Activated naive CD4-positive, alpha-beta T cell (primary cell): ENCODE measurements at regions not wholly inside any gene's neighbourhood (a gene's known extent, or its start where the extent isn't known, plus 50 kb on each side); places are given as distances from the start of the nearest gene placed in this dataset.

Experiments
- DNase-seq, 4 experiments: peaks; one replicate each; lab custom pipeline; 2025; lab: John Stamatoyannopoulos, UW

DNA sequence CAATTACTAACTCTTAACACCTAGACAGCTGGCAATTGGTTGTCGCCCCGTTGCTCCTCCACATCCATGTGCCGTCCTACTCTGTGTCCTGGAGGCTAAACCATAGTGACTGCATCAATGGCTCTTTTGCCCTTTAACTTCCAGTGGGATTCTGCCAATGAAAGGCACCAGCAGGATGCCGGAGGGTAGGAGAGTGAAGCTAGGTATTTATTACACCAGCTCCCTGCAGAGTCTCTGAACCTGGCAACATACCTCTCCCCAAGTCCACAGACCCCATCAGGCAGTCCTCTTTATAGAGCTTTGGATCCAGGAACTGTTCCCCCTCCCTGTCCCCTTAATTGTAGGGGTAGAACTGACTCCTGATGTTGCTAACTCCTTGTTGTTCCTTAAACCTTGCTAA lies 426.8 kb downstream of the HNRNPD start:
- no peak for DNase-seq

- no peak for DNase-seq
Measured at GRCh38 chr4:81930506-81931238, 443.1 kb downstream of the HNRNPD start.

DNA sequence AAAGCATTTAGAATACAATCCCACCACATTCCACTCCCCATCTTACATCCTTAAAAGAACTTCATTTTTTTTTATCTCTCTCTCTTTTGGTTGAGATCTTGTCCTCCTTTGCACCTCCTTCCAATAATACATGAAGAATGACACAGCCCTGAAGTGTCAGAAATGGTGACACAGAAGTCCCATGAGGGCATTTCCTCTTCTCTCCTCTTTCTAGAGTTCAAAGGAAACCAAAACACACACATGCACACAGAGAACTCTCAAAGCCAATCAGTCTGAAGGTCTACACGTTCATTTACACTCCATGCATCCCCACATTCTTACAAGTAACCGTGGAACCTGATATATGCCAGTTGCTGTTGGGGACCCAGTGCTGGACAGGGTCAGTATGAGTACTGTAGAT lies 450.7 kb downstream of the HNRNPD start:
- DNase-seq = no peak

DNA sequence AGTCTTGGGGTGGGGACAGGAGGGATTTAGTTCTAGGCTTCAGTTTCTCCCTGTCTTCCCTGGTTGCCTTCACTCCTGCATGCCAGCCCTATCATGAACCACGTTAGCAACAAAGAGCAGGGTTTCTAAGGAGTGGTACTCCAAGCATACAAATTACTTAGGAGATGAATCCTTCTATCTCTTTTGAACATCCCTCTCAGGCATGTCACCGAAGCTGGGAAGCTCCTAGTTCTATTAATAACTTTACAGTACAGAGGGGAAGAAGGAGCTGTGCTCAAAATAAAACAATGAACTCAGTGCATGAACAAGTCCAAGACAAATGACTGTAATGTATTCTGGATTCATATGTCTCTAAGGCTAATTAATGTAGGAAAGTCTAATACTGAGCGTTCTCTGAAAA lies 450.6 kb upstream of the RASGEF1B start:
- no peak for DNase-seq

GRCh38 chr4:81921751-81922159 lies 450.0 kb upstream of the RASGEF1B start:
- DNase-seq = no peak

- no peak for DNase-seq
Measured at GRCh38 chr4:81919810-81920209, 448.1 kb upstream of the RASGEF1B start.

DNA sequence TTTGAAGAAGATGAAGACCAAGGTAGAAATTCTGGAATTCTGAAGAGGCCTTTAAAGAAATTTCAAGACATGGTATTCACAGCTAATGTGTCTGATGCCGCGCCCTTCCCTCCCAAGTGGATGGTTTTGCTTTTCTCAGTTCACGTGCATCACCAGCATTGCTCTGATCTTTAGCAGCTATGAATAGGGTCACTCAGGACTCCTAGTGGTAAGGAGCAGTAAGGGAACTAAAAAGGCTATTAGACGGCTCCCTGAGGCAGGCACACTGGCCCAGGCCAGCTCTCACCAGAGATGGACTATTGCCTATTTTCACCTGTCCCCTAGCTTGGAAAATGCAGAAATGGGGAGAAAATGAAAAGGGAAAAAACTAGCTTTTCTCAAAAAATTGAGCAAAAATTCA lies 447.5 kb upstream of the RASGEF1B start:
- no peak for DNase-seq

GRCh38 chr4:81915430-81915829 lies 443.7 kb upstream of the RASGEF1B start:
- DNase-seq = no peak

GRCh38 chr4:81914623-81915022 lies 442.9 kb upstream of the RASGEF1B start:
- no peak for DNase-seq

DNA sequence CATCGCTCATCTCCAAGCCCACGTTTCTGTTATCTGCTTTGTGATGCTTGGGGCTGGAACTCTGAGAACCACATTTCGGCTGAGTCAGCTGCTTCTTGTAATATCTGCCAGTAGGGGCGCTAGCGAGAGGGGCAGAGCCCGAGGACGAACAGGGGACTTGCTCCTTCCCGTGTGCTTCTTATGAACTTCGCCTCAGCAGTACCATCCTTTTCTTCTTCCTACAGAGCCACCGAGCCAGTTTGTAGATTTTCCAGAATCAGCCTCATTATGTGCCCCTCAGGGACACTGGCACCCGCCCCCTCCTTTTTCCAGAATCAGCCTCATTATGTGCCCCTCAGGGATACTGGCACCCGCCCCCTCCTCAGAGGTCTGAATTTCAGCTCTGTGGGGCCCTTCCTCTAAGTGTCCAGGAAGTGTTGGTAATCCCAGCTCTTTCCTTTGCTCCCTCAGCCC lies 441.7 kb upstream of the RASGEF1B start:
- DNase-seq = peak in 3 of 4 experiments; percentile 1 to 20 (median 4)

- DNase-seq = no peak
Measured at GRCh38 chr4:81912376-81913030, 440.8 kb upstream of the RASGEF1B start.

DNA sequence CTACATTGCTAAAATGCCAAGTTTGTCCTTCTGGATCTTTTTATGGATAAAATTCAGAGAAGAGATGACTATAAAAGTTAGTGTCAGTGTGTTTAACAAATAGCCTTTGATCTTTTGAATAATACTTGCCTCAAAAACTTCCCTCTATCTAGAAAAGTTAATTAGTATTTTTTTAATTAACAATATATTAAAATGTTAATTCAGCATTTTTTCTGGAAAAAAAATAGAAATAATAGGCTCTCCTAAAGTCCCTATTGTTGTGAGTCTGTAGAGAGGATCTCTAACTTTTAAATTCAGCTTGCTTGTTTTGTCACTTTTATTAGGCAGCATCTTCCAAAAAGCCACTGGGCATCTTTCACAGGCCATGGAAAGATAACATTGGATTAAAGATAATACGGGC lies 435.2 kb upstream of the RASGEF1B start:
- no peak for DNase-seq

- DNase-seq = no peak
Measured at GRCh38 chr4:81905971-81906370, 434.3 kb upstream of the RASGEF1B start.

- DNase-seq = no peak
Measured at GRCh38 chr4:81904121-81904520, 432.4 kb upstream of the RASGEF1B start.

- DNase-seq = no peak
Measured at GRCh38 chr4:81903212-81903611, 431.5 kb upstream of the RASGEF1B start.

- DNase-seq = no peak
Measured at GRCh38 chr4:81898862-81899504, 427.3 kb upstream of the RASGEF1B start.

GRCh38 chr4:81896936-81897335 lies 425.2 kb upstream of the RASGEF1B start:
- no peak for DNase-seq

DNA sequence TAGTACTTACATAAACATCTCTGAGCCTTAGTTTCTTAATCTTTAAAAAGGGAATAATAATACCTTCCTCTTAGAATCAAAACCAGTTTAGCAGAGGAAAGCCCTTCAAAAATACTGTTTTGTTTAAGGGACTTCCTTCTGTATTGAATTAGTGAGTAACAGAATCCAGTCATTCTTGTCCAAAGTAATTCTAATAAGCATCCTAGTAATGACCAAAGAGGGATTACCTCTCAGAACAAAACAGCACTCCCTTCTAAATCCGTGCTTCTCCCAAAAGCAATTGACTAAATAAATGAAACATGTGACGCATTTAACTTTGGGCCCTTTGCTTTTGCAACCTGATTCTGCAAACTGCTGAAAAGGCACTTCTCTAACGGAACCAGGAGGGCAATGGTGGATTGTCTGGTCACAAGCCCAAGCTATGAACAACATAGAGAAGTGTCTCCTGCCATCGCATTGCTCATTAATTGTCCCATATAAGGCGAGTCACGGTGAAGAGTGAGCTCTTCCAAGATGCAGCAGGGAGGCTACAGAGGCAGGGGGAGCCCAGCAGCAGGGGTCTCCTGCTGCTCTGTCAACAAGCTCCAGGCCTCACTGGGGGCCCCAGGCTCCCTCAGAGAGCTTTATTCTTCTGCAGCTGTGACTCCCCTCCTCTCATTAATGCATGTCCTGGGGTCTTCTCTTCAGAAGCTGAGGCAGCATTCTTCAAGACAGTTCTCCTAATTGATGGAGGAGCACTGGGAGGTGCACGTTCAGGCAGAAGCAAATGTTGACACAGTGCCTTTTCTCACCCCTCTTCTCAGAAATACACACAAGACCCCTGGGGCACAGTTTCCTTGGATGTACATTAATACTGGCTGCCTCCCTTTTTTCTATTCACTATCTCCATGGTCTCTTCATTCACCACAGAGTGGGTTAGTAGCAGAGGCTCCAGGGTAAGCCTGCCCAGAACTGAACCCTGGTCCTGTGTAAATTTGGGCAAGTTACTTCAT lies 419.6 kb upstream of the RASGEF1B start:
- no peak for DNase-seq

DNA sequence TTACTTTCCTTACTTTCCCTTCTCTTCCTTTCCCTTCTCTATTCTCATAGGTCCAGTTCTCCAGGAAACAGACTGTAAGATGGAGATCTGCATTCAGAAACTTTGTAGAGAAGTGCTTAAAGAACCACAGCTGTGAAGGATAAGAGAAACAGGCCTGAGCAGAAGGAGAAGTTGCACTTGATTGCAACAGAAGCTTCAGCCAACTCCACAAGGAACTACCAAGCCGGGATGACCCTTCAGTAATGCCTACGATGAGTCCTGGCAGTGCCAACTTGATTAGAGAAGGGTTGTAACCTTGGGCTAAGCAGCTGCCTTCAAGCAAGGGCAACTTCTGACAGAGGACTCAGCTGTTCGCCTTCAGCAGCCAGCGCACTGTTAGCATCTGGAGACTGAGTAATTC lies 413.3 kb upstream of the RASGEF1B start:
- no peak for DNase-seq

- no peak for DNase-seq
Measured at GRCh38 chr4:81883530-81884450, 412.1 kb upstream of the RASGEF1B start.

- no peak for DNase-seq
Measured at GRCh38 chr4:81883004-81883403, 411.3 kb upstream of the RASGEF1B start.
